ENCODE measurements at regions not wholly inside any gene's neighbourhood (a gene's known extent, or its start where the extent isn't known, plus 50 kb on each side); places are given as distances from the start of the nearest gene placed in this dataset.
"Not testable (repeated sequence)": the region's sequence is repeated elsewhere in the genome, so short reads cannot be mapped to it uniquely, and the experiment has no call there.

- no peak for DNase-seq
Measured at GRCh38 chr9:97773723-97774122, 76.6 kb upstream of the XPA start.

DNA sequence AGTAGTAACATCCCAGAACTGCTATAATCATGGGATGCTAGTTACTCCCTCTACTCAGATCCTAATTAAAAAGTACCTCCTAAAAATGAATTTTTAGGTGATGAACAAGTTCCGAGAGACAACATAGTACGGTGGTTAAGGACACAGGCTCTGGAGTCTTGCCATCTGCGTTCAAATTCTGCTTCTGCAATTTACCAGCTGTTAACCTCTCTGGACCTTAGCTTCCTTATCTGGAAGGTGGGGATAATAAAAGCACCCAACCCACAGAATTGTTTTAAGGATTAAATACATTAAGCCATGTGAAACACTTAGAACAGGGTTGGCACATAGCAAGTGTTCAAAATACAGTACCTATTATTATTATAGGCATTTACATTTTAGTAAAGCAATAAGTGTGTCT, 77.5 kb upstream of the XPA start:
- DNase-seq = no peak

DNA sequence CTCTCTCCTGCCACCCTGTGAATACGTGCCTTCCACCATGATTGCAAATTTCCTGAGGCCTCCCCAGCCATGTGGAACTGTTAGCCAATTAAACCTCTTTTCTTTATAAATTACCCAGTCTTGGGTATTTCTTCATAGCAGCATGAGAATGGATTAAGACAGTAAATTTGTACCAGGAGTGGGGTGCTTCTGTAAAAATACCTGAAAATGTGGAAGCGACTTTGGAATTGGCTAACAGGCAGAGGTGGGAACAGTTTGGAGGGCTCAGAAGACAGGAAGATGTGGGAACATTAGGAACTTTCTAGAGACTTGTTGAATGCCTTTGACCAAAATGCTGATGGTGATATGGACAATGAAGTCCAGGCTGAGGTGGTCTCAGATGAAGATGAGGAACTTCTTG, 74.3 kb upstream of the FOXE1 start:
- not testable (repeated sequence) for DNase-seq

- no peak for DNase-seq
Measured at GRCh38 chr9:97779608-97780007, 73.4 kb upstream of the FOXE1 start.

DNA sequence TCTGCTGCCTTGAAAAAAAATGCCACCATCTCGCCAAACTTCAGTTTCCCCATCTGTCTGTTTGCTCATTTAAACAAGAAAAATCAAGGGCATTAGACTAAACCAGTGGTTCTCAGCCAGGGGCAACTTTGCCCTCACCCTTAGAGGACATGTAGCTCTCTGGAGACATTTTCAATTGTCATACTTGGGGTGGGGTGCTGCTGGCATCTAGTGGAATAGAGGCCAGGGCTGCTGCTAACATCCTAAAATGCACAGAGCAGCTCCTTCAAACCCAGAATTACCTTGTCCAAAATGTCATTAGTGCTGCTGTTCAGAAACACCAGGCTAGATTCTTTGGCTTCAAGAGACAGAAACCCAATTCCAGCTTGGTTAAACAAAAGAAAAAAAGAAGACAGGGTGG, 71.1 kb upstream of the FOXE1 start:
- no peak for DNase-seq

DNA sequence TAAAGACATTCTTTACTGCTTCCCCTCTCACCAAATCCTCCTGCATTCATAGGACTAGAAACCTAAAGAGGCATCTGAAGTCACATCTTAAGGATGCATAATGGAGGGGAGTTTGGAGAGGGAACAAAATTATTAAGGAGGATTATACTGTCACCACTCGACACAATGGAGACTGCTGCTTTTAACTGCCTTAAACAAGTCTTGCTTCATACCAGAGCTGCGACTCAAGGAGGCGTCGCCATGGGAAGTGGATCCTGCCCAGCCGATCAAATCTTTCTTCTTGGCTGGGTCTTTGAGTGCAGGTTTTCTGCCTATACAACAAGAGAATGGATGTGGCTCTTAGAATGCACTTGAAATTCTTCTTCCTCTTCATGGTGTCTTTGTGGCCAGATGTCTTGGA, 66.7 kb upstream of the FOXE1 start:
- no peak for DNase-seq

DNA sequence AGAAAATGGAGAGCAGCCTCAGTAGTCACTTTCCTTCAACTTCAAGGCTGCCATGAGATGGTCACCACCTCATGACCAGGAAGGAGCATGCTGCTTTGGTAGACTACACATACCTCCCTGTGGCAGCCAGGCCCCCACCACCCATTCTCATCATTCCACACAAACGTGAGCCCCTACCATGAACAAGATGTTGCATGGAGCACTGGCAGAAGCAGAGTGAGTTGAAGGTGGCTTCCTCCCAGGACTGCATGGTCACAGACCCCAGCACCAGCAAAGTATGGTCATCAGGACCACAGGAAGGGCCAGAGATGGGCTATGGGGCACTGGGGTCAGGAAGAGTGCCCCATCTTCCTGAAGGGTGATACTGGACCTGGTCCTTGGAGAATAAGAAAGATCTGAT, 65.5 kb upstream of the FOXE1 start:
- no peak for DNase-seq

DNA sequence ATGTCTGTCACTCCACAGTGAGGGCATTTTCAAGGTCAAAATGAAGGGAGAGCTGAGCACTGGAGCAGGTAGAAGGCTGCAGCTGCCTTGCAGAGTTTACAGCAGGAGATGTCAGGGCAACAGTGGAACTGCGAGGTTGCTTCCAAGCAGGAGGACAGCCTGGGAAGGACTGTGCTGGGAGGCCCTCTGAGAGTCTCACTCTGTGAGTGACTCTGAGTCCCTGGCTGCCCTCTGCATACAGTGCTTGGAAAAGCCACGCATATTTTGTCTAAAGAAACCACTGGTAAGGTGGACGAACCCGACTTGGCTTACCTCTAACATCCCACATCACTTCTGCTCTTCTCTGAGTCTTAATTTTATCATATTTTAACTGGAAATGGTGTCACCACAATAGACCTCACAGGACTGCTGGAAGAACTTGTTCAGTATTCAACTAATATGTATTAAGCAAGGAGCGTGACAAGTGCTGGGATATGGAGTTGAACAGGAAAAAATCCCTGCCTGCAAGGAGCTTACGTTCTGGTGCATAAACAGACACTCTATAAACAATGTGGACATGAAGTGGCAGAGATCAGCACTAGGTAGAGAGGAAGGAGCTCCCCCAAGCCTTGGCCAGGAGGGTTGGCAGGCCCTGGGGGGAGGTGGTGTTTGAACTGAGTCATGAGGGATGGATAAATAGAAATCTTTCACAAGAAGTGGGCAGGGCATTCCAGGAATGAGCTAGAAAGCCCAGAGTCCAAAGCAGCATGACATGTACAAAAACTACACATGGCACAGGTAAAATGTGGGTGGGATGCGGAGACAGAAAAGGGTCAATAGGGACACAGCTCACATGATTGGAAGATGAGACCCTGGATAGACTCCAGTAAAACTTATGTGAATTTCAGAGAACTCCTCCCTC, 64.0 kb upstream of the FOXE1 start:
- no peak for DNase-seq

- DNase-seq = no peak
Measured at GRCh38 chr9:97790542-97790941, 62.5 kb upstream of the FOXE1 start.

DNA sequence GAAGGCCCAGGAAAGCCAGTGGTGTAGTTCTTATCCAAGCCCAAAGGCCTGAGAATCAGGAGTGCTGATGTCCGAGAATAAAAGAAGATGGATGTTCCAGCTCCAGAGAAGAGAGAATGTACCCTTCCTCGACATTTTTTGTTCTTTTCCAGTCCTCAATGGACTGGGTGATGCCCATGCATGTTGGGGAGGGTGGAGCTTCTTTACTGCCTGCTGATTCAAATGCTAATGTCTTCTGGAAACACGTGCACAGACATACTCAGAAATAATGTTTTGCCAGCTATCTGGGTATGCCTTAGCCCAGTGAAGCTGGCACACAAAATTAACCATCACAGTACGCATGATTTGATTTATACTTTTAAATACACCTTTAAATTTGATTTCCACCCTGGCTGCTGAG, 61.5 kb upstream of the FOXE1 start:
- no peak for DNase-seq

- no peak for DNase-seq
Measured at GRCh38 chr9:97793067-97793466, 60.0 kb upstream of the FOXE1 start.

- no peak for DNase-seq
Measured at GRCh38 chr9:97794666-97795065, 58.4 kb upstream of the FOXE1 start.

DNA sequence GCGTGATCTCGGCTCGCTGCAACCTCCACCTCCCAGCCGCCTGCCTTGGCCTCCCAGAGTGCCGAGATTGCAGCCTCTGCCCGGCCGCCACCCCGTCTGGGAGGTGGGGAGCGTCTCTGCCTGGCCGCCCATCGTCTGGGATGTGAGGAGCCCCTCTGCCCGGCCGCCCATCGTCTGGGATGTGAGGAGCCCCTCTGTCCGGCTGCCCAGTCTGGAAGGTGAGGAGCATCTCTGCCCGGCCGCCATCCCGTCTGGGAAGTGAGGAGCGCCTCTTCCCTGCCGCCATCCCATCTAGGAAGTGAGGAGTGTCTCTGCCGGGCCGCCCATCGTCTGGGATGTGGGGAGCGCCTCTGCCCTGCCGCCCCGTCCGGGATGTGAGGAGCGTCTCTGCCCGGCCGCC, 56.9 kb upstream of the FOXE1 start:
- not testable (repeated sequence) for DNase-seq

DNA sequence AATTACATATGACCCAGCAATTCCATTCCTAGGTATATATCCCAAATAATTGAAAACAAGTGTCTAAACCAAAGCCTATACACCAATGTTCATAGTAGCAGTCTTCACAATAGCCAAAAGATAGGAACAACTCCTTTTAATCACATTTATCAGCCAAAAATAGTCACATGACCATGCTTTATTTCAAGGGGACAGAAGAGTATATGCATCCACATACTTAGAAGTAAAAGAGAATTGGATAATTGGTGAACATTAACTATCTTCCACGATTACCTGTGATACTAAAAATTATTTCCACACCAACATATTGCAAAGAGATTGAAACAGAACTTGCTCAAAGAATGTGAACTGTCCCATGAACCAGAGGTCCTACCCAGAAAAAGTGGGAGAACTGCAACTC, 51.8 kb upstream of the FOXE1 start:
- DNase-seq = no peak

GRCh38 chr9:97802276-97802675, 50.8 kb upstream of the FOXE1 start:
- DNase-seq = no peak

GRCh38 chr9:97803167-97804058, 49.6 kb upstream of the FOXE1 start:
- DNase-seq = peak; percentile 82

All from CD4-positive, alpha-beta T cell treated with Interleukin-17A for 1 hour (primary cell).